K562 (cell line): ENCODE measurements at regions not wholly inside any gene's neighbourhood (a gene's known extent, or its start where the extent isn't known, plus 50 kb on each side); places are given as distances from the start of the nearest gene placed in this dataset.

Experiments used
- ATAC-seq: fragments of 200-7000 bp; cut with Tn5 transposase; 3 replicates; pipeline ENCODE4 v1.9.1; 2020; ENCODE audit warnings: moderate library complexity
- BruUV-seq: library from RNA; stranded (reverse); fragments of 400-500 nt; replicated peaks from 2 replicates; lab custom pipeline; 2021; lab: Mats Ljungman, UMichigan
- CTCF ChIA-PET: fragments of 300-600 bp; formaldehyde crosslinking; extraction: SDS; loops from one replicate; lab custom pipeline; 2021; ENCODE audit warnings: low intra/inter-chr PET ratio; lab: Yijun Ruan, JAX
- POLR2A ChIA-PET: fragments of 300-600, 350-650 bp; sonication (Branson Sonifier 250); formaldehyde crosslinking; extraction: SDS; loops from one replicate; lab custom pipeline; 2021; ENCODE audit warnings: antibody characterized with exemption, inconsistent platforms; lab: Yijun Ruan, JAX
- DNase-seq, 4 experiments: peaks; one replicate each; pipeline versions ENCODE4 v3.0.0 to v3.0.0-alpha.2; 2011 to 2018; ENCODE audit warnings: low spot score in 3 of 4, mixed read lengths in 3 of 4; ENCODE audit errors: extremely low read depth in 1 of 4
- FAIRE-seq: peaks from 2 replicates; lab custom pipeline; 2011; peaks lifted over from hg19 to GRCh38; lab: Jason Lieb, UNC
- H2AFZ ChIP-seq: 2 replicates; pipeline ENCODE4 v1.6.0; 2011; ENCODE audit warnings: low read depth, low read length, control low read depth, inconsistent platforms
- H3K27ac ChIP-seq: fragments of 200-600 bp; 3 replicates; pipeline ENCODE4 v1.8.0; 2011; ENCODE audit warnings: low read depth, mild to moderate bottlenecking, control low read depth, inconsistent platforms, low read length, moderate library complexity, mixed read lengths; ENCODE audit errors: extremely low read depth
- H3K27me3 ChIP-seq, 2 experiments: fragments of 300-600 bp in 1 of 2; 2 replicates in 1 of 2; 3 replicates in 1 of 2; pipeline versions ENCODE4 v1.6.0 to v1.8.0; 2011; ENCODE audit warnings: inconsistent platforms in 2 of 2, low read length in 2 of 2, mild to moderate bottlenecking in 1 of 2, mixed read lengths in 1 of 2, moderate library complexity in 1 of 2; ENCODE audit not compliant: control insufficient read depth in 2 of 2, insufficient read depth in 2 of 2
- H3K36me3 ChIP-seq: fragments of 300-600 bp; 3 replicates; pipeline ENCODE4 v1.8.0; 2011; ENCODE audit warnings: mild to moderate bottlenecking, low read length, inconsistent platforms; ENCODE audit not compliant: control insufficient read depth, insufficient read depth
- H3K4me1 ChIP-seq, 2 experiments: fragments of 200-600 bp in 1 of 2; replicated peaks in 1 of 2; 2 replicates in 1 of 2; 3 replicates in 1 of 2; pipeline versions ENCODE4 v1.5.1 to v1.8.0; 2011; ENCODE audit warnings: inconsistent platforms in 2 of 2, low read length in 2 of 2, mild to moderate bottlenecking in 1 of 2, mixed read lengths in 1 of 2, moderate library complexity in 1 of 2; ENCODE audit not compliant: control insufficient read depth in 2 of 2, insufficient read depth in 2 of 2
- H3K4me2 ChIP-seq: 2 replicates; pipeline ENCODE4 v1.6.1; 2011; ENCODE audit warnings: low read length, control low read depth, inconsistent platforms, mixed read lengths; ENCODE audit not compliant: insufficient read depth
- H3K4me3 ChIP-seq: fragments of 200-600 bp; sonication (generic), shearing (Covaris generic); 2 replicates; pipeline ENCODE4 v1.5.1; 2016; ENCODE audit warnings: control low read depth, inconsistent platforms
- H3K79me2 ChIP-seq: fragments of 200-600 bp; 3 replicates; pipeline ENCODE4 v1.8.0; 2011; ENCODE audit warnings: low read length, inconsistent platforms; ENCODE audit not compliant: control insufficient read depth, insufficient read depth
- H3K9ac ChIP-seq, 2 experiments: 2 replicates each; pipeline versions ENCODE4 v1.6.0 to v1.6.1; 2011; ENCODE audit warnings: low read depth in 2 of 2, low read length in 2 of 2, control low read depth in 1 of 2, inconsistent platforms in 1 of 2, mild to moderate bottlenecking in 1 of 2, mixed read lengths in 1 of 2; ENCODE audit not compliant: insufficient read depth in 1 of 2
- H3K9me1 ChIP-seq: one replicate; pipeline ENCODE4 v1.6.0; 2011; ENCODE audit warnings: inconsistent platforms, mild to moderate bottlenecking, low read length, moderate library complexity; ENCODE audit not compliant: control insufficient read depth, insufficient read depth
- H3K9me3 ChIP-seq: replicated peaks from 2 replicates; pipeline ENCODE4 v1.5.1; 2011; ENCODE audit warnings: low read depth, low read length, inconsistent platforms; ENCODE audit not compliant: control insufficient read depth, insufficient read depth
- H4K20me1 ChIP-seq: replicated peaks from 2 replicates; pipeline ENCODE4 v1.6.1; 2011; ENCODE audit warnings: low read length, inconsistent platforms, mixed read lengths; ENCODE audit not compliant: control insufficient read depth, insufficient read depth
- BMI1 ChIP-seq: fragments of 150-350 bp; IDR thresholded peaks from 2 replicates; pipeline ENCODE4 v1.6.1; 2014; ENCODE audit warnings: low read length
- HDAC3 ChIP-seq: fragments of 450-650 bp; IDR thresholded peaks from 2 replicates; pipeline ENCODE4 v1.6.1; 2018; ENCODE audit warnings: borderline replicate concordance, mild to moderate bottlenecking, moderate library complexity; ENCODE audit not compliant: partially characterized antibody
- NFIC ChIP-seq: fragments of 450-650 bp; IDR thresholded peaks from 2 replicates; pipeline ENCODE4 v1.6.1; 2017; ENCODE audit warnings: mild to moderate bottlenecking, inconsistent platforms
- NFRKB ChIP-seq: fragments of 450-650 bp; IDR thresholded peaks from 2 replicates; pipeline ENCODE4 v1.6.1; 2016; ENCODE audit warnings: low read depth
- TRIM24 ChIP-seq, 2 experiments: fragments of 450-650 bp; IDR thresholded peaks; 2 replicates each; pipeline ENCODE4 v1.6.1; 2016
- WGBS: fragments of 100-300 bp; shearing (Covaris generic); methylation state at CpG from one replicate; pipeline ENCODE4 v1.1.6; 2016; ENCODE audit warnings: low coverage, mixed read lengths; ENCODE audit not compliant: insufficient coverage; ENCODE audit errors: missing lambda C conversion rate; 5-methylcytosine and 5-hydroxymethylcytosine counted together
- in situ Hi-C: fragments of 300-500 bp; cut with MboI; formaldehyde crosslinking; loops from 4 replicates; pipeline ENCODE4 v1.15.0; 2018; ENCODE audit warnings: inconsistent platforms, mixed read lengths
- intact Hi-C: fragments of 100-400 bp; cut with micrococcal nuclease; formaldehyde crosslinking; loops from 2 replicates; pipeline ENCODE4 v1.14.2; 2022
- TF ChIP-seq, protein P1 (sequence below): fragments of 450-650 bp; formaldehyde crosslinking; IDR thresholded peaks from 2 replicates; pipeline ENCODE4 v1.4.0; 2020; ENCODE audit warnings: mild to moderate bottlenecking, mixed read lengths

DNA sequence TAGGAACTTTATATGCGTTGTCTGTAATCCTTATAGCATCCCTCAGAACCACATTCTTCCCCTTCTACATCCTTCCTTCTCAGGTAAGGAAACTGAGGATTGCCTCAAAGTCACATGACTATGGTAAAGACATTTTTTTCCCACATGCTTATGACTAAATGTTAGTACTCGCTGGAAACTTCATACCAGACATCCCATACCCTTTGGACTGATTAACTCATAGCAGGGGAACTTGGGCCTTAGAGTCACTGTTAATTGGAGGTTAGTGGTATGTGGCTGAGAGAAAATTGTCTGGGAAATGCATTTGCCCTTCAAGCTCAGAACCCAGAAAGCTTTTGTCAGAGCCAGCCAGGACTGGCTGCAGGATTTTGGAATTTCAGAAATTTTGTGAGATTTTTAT is 155.0 kb downstream of the RELL1 start:
- intact Hi-C loops (no loop called here), in situ Hi-C loops (no loop called here)
- ATAC-seq (no peak), FAIRE-seq (no peak), DNase-seq (no peak)
- H3K27me3 ChIP-seq, result no peaks in the 10 kb centered on the region
- H3K27ac ChIP-seq, result no peak overlapping the region
- no peak overlapping the region for H3K9ac ChIP-seq
- H3K9me1 ChIP-seq, result no peaks in the 10 kb centered on the region
- no peaks in the 10 kb centered on the region for H3K36me3 ChIP-seq
- ChIA-PET CTCF (no interaction called here), POLR2A (no interaction called here)
- H3K4me3 ChIP-seq, result no peak overlapping the region
- H3K4me2 ChIP-seq, result no peak overlapping the region
- H3K79me2 ChIP-seq, result no peaks in the 10 kb centered on the region
- TF ChIP-seq NFRKB (no peak), TRIM24 (IDR thresholded peaks at IDR 0.05) (no peak), NFIC (no peak)
- TF ChIP-seq, protein P1, sequence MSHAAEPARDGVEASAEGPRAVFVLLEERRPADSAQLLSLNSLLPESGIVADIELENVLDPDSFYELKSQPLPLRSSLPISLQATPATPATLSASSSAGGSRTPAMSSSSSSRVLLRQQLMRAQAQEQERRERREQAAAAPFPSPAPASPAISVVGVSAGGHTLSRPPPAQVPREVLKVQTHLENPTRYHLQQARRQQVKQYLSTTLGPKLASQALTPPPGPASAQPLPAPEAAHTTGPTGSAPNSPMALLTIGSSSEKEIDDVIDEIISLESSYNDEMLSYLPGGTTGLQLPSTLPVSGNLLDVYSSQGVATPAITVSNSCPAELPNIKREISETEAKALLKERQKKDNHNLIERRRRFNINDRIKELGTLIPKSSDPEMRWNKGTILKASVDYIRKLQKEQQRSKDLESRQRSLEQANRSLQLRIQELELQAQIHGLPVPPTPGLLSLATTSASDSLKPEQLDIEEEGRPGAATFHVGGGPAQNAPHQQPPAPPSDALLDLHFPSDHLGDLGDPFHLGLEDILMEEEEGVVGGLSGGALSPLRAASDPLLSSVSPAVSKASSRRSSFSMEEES (CRISPR knock-in tag), result peak; percentile 30; the same call in 1 of the 2 replicates
- 0% methylated on average over 2 of the region's 2 CpGs for whole genome bisulfite sequencing
- no peaks in the 10 kb centered on the region for H3K4me1 ChIP-seq
- H2AFZ ChIP-seq, result no peak overlapping the region
- H4K20me1 ChIP-seq, result no peaks in the 10 kb centered on the region
- no TSS peak for BruUV-seq
- no peaks in the 10 kb centered on the region for H3K9me3 ChIP-seq

DNA sequence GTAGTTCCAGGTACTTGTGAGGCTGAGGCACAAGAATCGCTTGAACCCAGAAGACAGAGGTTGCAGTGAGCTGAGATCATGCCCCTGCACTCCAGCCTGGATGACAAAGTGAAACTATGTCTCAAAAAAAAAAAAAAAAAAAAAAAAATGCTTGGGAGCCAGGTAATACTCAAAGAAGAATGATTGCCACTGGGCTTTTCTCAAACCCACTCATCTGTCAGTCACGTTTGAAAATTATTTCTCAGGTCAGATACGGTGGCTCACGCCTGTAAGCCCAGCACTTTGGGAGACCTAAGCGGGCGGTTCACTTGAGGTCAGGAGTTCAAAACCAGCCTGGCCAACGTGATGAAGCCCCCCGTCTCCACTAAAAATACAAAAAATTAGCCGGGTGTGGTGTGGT is 155.7 kb downstream of the RELL1 start:
- CTCF ChIA-PET, result no interaction called here
- BruUV-seq, result no TSS peak
- no peak for ATAC-seq
- Histone ChIP-seq H3K36me3 (no peaks in the 10 kb centered on the region), H3K4me2 (no peak overlapping the region), H4K20me1 (no peaks in the 10 kb centered on the region), H3K79me2 (no peaks in the 10 kb centered on the region), H3K4me1 (no peaks in the 10 kb centered on the region), H3K27ac (no peak overlapping the region), H3K9me3 (no peaks in the 10 kb centered on the region), H3K4me3 (no peak overlapping the region)
- in situ Hi-C loops, result no loop called here
- POLR2A ChIA-PET, result no interaction called here
- DNase-seq, result no peak
- intact Hi-C loops, result no loop called here
- FAIRE-seq, result no peak
- TF ChIP-seq BMI1 (no peak), HDAC3 (no peak)
- TF ChIP-seq, all 486 proteins: peak for 0
- no peaks in the 10 kb centered on the region for H3K9me1 ChIP-seq
- no peak overlapping the region for H2AFZ ChIP-seq
- 10% methylated on average over 8 of the region's 9 CpGs for WGBS
- H3K27me3 ChIP-seq, result no peaks in the 10 kb centered on the region
- no peak overlapping the region for H3K9ac ChIP-seq
